ENCODE measurements at regions not wholly inside any gene's neighbourhood (a gene's known extent, or its start where the extent isn't known, plus 50 kb on each side); places are given as distances from the start of the nearest gene placed in this dataset.

GRCh38 chr5:173514661-173515060, 101.8 kb downstream of the BOD1 start:
- WGBS, 3 donors = 76 to 89% (median 83%) methylated on average over 2 of the region's 2 CpGs
- Histone ChIP-seq H3K9me3 (no peaks in the 10 kb centered on the region), H3K27me3 (no peaks in the 10 kb centered on the region), H3K36me3 (no peaks in the 10 kb centered on the region), H3K4me1 (ENCODE audit: insufficient read depth) (no peaks in the 10 kb centered on the region), H3K27ac (no peak overlapping the region), H3K4me3 (no peak overlapping the region)
- no peak for DNase-seq
- intact Hi-C loops (cut with DNase I) = no loop called here
- TF ChIP-seq POLR2A (IDR thresholded peaks at IDR 0.05) = no peak
- TF ChIP-seq CTCF (IDR thresholded peaks at IDR 0.05) = no peak
- TF ChIP-seq EP300 (IDR thresholded peaks at IDR 0.05) = no peak

GRCh38 chr5:173513521-173513991, 102.9 kb downstream of the BOD1 start:
- DNase-seq = no peak
- Histone ChIP-seq H3K27me3 (no peaks in the 10 kb centered on the region), H3K36me3 (no peaks in the 10 kb centered on the region), H3K27ac (no peak overlapping the region), H3K4me3 (no peak overlapping the region), H3K9me3 (no peaks in the 10 kb centered on the region), H3K4me1 (ENCODE audit: insufficient read depth) (no peaks in the 10 kb centered on the region)
- intact Hi-C loops (cut with DNase I) = no loop called here
- TF ChIP-seq EP300 (IDR thresholded peaks at IDR 0.05) (no peak), CTCF (IDR thresholded peaks at IDR 0.05) (no peak), POLR2A (IDR thresholded peaks at IDR 0.05) (no peak)

GRCh38 chr5:173512637-173513435, 103.6 kb downstream of the BOD1 start:
- no peaks in the 10 kb centered on the region for H3K9me3 ChIP-seq
- DNase-seq = no peak
- no peaks in the 10 kb centered on the region for H3K27me3 ChIP-seq
- no peak overlapping the region for H3K27ac ChIP-seq
- no peaks in the 10 kb centered on the region for H3K36me3 ChIP-seq
- H3K4me3 ChIP-seq = no peak overlapping the region
- TF ChIP-seq POLR2A (IDR thresholded peaks at IDR 0.05) (no peak), EP300 (IDR thresholded peaks at IDR 0.05) (no peak), CTCF (IDR thresholded peaks at IDR 0.05) (no peak)
- H3K4me1 ChIP-seq (ENCODE audit: insufficient read depth) = no peaks in the 10 kb centered on the region
- WGBS, 3 donors = 75 to 87% (median 83%) methylated on average over 5 of the region's 5 CpGs
- intact Hi-C loops (cut with DNase I) = no loop called here

GRCh38 chr5:173509060-173509459, 107.4 kb downstream of the BOD1 start:
- Histone ChIP-seq H3K36me3 (no peaks in the 10 kb centered on the region), H3K9me3 (no peaks in the 10 kb centered on the region), H3K4me3 (no peak overlapping the region), H3K4me1 (ENCODE audit: insufficient read depth) (no peaks in the 10 kb centered on the region), H3K27me3 (no peaks in the 10 kb centered on the region), H3K27ac (no peak overlapping the region)
- no peak for TF ChIP-seq EP300 (IDR thresholded peaks at IDR 0.05)
- TF ChIP-seq CTCF (IDR thresholded peaks at IDR 0.05) = no peak
- no peak for TF ChIP-seq POLR2A (IDR thresholded peaks at IDR 0.05)
- intact Hi-C loops (cut with DNase I) = no loop called here
- 66 to 81% (median 73%) methylated on average over 3 of the region's 3 CpGs for WGBS, 3 donors
- DNase-seq = no peak
